ENCODE measurements at regions not wholly inside any gene's neighbourhood (a gene's known extent, or its start where the extent isn't known, plus 50 kb on each side); places are given as distances from the start of the nearest gene placed in this dataset.

DNA sequence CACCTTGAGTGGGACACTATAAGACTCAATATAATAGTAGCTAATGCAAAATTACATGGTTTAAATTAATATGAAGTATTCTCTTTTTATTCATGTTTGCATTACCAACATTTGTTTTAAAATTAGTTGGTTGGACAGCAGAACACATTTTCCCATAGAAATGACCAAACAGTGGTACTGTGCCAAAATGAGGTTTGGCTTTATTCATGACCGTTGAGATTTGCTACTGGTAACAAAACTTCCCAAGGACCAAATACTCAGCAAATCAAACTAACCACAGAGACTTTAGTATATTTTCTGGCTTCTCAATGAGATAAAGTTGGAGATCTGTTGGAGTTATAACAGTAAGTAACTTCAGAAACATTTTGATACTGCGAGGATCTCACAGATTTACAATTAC lies 637.8 kb upstream of the MEF2C start:
- no peak for DNase-seq

DNA sequence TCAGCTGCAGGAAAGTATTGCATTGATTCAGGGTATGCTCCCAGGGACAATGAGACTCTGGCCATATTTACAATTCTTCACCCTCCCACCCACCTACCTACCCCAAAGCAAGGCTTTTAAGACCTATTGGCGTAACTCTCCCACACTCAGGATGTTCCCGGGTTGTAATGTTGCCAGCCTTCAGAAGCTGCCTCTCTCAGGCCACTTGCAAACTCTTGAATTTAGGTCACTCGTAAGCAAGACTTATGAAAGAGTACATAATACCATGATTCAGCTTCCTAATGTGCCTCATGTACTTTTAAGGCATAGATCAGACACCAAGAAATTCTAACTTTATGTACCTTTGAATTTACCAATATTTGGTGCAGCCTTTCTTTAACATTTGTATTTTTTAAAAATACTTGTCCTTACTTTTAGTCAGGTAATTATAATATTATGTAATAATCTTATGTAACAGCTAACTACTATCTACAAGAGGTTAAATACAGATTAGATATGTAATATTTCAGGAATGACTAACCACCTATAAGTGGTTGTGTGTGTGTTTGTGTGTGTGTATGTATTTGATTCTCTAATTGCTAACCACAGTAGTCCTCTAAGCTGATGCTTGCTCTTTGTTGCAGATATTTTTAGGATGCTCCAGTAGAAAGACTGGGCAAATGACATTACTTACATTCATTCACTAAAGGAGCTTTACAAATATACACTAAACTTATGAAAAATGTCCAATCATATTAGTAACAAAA lies 630.5 kb upstream of the MEF2C start:
- DNase-seq = no peak

DNA sequence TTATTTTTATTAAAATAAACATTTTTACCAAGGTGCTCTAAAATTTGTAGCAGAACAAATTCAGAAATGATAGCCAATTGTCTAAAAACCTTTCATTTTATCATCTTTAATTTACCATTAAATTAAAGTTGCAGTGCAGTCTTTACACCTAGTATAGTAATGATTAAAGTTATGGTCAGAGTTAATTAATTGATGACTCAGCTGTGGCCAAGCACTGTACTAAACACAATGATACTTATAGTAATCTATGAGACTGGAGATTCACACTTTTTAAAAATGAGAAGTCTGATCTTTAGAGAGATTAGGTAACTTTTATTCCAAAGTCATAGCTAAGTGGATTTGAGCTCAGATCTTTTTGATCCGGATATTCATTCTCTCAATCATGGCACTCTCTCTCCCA lies 621.1 kb upstream of the MEF2C start:
- DNase-seq = no peak

DNA sequence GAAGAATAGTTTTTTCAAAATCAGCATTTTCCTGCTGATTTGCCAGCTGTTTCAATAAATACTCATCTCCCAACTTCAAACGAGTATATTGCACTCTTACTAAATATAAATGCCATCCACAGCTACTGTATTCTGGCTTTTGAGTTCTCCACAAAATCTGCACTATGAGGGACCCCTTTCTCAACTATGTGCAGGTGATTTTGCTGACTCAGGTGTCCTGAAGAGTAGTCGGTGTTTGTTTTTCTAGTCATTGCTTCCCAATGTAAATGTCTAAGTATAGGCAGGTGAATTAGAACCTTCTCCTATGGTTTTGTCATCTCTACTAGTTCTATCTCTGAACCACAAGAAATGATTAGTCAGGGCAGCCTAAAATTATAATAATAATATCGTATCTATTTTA lies 616.8 kb upstream of the MEF2C start:
- DNase-seq = no peak

DNA sequence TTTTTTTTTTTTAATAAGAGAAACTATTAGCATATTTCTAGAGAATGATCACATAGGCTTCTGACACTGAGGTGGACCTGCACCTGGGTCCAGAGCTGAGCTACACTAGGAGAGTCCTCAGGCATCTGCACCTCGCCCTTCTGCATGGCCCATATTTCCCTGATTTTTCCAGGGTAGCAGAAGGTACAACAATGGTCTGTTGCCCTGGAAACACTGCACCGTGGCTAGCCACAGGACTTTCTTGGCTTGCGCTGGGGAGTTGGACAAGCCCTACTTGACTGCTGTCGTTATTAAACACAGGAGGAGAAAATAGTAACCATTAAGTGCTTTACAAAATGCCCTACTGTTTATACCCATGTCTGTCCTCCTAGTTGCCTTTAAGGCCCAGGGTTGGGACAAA lies 615.7 kb upstream of the MEF2C start:
- DNase-seq = no peak

DNA sequence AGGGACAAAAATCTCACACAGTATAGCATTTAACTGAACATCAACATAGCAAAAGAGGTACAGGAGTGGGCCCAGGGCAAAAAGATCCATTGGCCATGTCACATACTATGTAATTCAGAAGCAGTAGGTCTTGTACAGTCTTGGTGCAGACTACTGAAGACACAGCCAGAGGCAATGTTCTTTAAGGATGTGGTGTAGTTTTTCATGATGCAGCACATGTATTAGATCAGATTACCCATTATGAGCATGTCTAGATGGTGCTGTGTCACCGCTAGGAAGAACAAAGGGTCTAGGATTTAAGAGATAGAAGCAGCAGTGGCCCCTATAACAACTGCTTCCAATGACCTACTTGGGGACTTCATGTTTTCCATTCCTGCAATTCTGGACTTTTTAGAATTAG lies 610.4 kb upstream of the MEF2C start:
- DNase-seq = no peak

DNA sequence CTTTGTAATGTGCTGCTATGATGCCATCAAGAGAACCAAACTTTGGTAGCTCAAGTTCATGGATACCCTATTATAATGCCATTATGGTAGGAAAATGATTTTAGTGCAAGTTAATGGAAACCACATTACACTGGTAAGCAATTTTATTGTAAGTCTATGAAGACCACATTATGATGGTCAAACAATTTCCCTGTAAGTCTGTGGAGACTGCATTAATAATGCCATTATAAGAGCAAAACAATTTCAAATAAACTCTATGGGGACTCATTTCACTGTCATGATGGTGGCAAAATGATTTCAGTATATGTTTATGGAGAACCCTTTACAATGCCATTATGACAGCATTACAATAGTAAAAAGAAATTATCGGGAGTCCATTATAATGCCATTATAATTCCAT lies 602.0 kb upstream of the MEF2C start:
- DNase-seq = no peak

DNA sequence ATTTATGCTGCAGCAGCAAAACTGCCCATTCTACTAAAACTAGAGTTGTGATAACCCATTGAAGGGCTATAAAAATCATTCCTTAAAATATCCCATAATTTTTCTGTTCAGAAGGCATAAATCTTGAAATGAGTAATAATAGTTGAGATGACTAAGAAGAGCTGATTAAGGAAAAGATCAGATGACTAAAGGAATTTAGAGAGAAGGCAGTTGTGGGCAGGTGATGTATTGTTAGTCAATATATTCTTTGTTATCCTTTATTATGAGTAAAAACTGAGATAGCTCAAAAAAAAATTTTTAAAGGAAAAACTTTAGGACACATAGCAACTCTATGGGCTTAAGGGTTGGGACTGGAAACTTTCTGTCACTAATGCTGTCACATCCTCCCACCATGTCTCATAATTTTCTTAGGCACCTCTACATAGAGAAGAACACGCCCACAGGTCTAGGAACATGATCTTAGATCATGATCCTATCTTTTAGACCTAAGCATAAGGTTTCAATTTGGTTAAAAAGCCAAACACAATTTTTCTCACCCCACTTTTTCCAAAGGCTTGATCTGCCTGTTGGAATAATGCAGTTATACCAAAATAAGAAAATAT lies 597.5 kb upstream of the MEF2C start:
- DNase-seq = no peak

DNA sequence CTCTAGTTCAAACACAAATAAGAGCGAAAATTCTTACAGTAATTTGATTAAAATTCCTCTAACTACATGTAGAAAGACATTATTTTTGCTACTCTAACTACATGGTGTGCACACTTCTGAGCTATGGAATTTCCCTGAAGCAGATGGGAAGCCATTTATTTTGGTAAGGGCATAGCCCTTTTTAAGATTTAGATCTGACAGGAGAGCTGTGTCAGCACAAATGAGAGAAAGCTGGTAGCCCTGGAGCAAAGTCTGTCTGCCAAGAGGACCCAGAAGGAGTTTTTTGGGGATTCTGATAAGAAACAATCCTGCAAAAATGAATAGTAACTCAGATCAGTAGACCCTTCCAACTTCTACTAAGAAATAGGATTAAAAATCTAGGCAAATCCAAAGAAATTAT lies 595.9 kb upstream of the MEF2C start:
- DNase-seq = no peak

DNA sequence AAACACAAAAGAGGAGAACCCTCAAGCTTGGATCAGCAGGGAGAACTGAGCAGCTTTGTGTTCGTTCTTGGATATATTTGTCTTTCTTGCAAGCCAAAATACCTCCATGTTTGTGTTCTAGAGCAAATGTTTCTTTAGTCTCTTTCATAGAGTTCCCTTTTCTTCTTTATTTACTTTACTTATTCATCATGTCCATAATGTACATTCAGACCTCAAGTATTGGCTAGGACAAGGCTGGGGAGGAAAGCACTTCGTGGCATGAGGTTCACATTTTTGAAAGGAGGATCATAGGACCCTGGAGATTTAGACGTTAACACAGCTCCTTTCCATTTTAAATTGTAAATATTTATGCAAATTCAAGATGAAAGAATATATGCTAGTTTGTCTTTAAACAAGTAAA lies 590.2 kb upstream of the MEF2C start:
- no peak for DNase-seq

DNA sequence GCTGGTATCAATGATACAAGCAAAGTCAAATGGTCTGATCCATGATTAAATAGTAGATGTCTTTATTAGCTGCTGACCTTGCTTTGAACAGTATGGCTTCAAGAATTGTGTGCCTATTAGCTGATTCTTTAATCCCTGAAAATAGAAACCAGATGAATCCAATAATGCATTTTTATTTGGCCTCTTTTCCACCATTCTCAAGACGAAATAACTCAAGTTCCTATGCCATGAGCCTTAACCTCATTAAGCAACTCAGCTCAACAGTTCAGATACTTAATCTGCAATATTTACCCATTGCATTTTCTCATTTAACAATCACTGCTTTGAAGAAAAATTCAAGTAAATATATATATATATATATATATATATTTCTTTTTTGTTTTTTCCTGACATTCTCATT lies 588.6 kb upstream of the MEF2C start:
- DNase-seq = no peak

DNA sequence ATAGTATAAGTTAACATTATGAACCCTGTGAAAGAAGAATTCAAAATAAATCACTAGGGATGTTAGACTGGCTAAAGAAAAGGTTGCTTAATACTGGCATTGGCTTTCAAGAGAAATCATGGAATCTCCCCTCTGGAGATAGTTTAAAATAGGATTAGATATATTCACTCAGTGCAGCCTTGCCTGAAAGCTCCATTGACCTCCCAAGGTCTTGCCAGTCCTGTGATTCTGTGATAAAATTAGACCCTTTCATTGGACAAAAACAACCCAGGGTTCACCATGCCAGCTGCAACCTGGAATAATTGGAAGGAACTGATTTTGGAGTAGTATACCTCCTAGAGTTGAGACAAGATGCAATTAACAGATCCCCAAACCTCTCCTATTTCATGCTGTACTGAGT lies 588.1 kb upstream of the MEF2C start:
- DNase-seq = no peak

DNA sequence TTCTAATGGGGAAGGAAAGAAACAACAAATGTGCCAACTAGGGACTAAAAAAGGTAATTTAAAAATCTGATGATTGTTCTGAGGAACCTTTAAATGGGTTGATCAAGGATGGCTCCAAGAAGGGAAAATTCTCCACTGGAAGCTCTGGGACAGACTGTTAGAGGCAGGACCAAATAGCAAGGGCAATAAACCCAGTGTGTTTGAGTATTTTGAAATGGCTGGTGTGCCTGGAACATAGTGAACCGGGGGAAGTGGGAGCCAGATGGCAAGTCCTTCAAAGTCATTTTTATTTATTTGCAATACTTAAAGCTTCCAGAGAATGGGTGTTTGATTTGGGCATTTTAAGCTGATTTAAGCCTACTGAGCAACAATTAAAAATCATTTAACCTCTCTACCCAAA lies 587.7 kb upstream of the MEF2C start:
- no peak for DNase-seq

DNA sequence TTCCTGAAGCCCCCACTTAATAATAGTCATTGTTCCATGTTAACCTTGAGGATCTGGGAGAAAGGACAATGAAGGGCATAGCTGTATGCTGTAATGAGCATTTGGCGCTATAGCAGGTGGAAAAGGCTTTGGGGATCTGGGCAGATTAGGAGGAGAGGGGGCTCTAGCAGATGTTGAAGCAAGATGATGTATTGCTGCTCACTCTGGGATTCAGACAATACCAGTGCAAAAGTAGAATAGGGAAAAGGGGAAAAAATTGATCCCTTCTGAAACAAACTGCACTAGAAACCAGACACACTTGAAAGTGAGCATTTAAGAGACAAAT lies 575.3 kb upstream of the MEF2C start:
- DNase-seq = no peak

DNA sequence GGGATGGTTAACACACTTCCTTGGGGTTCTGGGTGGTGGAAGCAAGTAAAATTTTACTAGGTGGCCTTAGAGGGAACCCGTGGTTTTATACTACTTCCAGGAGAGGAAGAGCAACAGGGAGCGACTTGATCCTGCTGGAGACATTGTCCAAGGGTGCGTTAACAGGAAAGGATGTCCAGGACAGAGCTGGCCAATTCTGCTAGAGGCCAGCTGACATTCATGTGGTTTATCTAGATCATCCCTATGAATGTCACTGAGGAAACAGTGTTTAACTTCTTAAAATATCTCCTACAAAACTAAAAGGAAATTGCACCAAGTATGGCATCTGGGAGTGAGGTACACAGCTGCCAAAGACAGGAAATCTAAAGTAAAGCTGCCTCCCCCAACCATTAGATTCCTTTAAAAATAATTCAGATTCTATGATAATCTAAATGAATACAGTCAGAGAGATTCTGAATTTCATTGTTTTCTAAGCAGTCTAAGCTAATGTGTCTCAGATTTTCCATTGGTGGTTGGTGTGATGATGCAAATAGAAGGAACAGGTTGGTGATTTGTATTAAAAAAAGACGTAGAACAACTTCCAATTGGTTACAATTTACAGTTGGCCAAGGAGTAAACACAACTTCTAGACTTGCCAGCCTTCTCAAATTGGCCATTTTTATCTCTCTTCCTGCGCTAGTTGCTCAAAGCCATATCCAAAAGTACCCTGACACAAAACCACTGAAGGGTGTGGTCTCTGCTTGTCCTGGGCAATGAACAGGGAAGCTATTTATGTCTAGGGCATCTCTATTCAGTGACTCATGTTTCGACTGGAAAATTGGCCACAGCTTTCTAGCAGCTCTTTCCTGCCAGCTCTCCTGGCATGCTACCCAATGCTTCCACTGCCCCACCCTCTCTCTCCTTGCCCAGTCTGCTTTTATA lies 574.7 kb upstream of the MEF2C start:
- DNase-seq = peak; percentile 22

DNA sequence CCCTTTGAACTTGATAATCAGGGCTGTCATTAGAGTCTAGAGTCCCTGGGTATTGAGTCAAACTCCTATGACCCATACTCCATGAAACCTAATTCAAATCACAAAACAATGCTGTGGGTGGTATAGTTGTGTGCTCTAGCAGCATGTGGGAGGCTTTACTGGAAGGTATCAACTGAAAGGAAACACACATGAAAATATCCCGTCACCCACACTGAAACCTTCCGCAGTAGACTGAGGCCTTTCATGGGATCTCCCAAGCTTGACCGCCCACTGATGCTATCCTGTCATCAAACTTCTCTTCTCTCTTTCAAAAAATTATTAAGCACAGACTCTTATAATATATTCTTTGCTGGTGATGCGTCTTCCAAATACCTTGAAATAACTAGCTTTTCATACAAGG lies 569.1 kb upstream of the MEF2C start:
- DNase-seq = no peak

DNA sequence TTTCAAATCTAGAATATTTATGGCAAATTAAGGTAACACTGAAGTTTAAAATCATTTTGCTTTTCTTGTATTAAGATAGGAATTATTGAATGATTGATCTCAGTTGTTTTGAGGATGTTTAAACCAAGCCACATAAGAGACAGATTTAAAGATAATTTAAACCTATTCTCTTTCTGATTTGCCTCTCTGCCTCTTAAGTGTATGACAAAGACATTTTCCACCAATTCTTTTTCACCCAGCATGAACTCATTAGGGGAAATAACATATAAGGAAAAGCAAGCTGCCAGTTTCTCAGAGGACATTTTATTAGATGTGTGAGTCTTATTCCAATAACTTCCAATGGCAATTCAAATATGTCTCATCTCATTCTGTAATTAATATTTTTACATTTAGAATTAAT lies 568.3 kb upstream of the MEF2C start:
- DNase-seq = no peak

DNA sequence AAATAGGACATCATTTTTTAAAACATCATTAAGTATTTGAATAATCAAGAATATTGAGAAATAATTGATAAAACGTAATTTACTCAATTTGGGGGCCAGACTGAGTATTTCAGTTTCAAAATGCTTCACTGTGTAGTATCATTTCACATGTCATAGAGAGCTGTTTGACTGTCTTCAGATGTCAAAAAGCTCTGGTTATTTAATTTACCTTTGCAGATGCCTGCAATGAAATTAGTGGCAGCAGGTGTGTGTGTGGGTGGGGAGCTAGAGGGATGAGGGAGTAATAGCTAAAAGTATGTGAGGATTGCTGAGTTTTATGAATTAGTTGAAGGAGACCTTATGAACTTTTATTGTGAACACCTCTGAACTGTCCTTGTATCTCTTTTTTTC lies 567.2 kb upstream of the MEF2C start:
- no peak for DNase-seq

DNA sequence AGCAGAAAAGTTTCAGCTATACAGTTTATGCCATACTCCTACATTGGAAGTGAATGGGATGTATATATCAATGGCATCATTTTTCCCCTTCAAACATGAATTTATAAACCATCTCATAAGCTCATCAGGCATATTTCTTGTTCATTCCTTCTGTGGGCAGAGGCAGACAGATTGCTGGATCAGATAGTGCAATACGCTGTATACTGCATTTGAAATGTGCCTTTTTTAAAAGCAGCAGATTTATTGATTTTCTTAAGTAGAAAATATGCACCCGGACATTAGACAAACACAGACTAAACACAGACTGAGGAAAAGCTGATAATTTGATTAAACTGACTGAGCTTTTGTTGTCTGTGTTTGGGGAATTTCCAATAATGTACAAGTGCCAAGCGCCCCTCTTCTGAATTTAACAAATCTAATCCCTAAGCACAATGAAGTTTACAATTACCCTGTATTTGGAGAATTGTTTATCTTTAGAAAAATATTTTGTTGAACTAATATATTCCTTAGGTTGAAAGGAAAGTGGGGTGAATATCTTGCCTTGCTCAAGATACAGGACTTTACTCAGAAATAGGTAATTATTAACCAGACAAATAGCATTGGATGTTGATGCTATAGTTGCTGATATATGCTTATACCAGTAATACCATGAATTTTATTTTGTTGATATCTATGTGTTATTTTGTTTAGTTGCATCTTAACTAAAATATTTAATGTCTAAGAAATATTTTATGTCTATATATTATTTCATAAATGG lies 566.6 kb upstream of the MEF2C start:
- DNase-seq = no peak

DNA sequence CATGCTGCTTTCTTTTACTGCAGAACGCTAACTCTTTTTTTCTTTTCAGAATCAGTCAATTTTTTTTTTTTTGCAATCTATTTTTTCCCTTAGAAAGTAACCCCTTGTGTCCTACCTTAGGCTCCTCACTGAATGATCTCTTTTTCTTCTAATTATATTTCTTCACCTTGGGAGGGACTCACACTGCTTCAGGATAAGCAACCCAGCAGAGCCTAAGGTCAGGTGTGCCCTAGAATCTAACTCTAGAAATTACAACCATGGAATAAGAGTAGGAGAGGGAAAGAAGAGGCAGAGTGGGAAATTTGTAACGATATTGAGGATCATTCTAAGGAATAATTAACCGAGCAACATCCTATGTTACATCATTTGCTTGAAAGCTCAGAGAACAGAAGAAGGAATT lies 564.0 kb upstream of the MEF2C start:
- no peak for DNase-seq

DNA sequence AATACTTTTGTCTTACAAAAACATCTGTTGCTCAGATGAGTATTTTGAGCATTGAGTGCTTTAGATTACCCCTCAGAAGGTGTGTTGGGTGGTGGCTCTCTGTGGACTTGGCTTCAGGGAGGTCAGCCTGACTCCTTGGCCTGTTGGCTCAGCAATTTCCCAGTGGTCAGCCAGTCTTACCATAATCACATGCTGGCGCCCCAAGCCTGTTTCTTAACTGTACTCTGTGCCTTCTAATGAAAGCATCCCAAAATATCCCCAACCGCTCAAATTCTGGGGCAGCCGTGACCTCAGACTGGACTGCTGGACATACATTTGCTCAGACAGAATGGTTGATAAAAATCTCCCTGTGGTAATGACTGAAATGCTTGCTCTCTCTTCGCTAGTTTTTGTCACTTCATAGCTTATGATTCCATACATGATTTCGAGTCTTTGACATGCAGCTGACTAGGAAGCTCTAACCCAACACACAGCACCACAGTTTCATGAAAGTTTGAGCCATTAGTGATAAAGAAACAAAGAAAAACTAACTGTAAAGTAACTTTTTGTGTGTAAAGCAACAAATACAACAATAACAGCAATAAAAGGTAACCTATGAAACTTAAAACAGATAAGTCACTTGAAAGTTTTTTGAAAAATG lies 562.2 kb upstream of the MEF2C start:
- no peak for DNase-seq

DNA sequence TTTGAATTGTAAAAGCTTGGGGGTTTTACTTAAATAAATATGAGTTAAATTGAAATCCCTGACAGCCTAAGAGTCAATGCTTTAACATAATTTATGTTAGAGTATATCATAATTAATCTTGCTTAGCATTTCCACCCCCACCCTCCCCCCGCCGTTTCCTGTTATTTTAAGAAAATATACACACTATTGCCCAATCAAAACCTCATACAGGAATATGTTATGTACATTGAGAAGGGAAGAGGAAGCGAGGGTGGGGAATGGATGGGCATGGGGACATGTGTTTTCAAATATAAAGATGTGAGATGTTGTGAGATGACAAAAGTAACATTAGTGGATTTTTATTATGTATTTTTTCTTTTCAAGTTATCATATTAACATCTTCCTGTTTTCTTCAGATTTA lies 561.1 kb upstream of the MEF2C start:
- DNase-seq = no peak

DNA sequence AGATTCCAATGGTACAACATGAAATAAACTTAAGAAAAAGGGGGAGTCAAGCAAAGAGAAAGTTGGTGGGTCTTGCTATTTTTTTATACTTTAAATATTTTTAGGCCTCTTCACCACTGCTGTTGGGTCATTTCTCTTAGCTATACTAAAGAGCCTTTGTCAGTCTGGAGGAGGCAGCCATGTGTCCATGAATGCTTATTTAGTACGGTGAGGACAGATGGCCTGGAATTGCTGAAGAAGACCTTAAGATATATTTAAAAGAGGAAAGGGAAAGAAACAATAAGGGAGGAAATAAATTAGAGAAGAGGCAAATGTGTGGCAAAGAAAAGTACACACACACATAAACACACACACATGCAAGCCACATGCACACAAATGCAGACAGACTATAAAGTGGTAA lies 560.5 kb upstream of the MEF2C start:
- DNase-seq = no peak
